ENCODE measurements at regions not wholly inside any gene's neighbourhood (a gene's known extent, or its start where the extent isn't known, plus 50 kb on each side); places are given as distances from the start of the nearest gene placed in this dataset.
A peak's percentile ranks its signal among the peaks of the same experiment; 100 is the strongest.

- TF ChIP-seq POLR2AphosphoS5 (IDR thresholded peaks at IDR 0.05; ENCODE audit: low read depth, low read length) (no peak), TAF1 (IDR thresholded peaks at IDR 0.05; ENCODE audit: borderline replicate concordance, low read depth, low read length) (no peak), POLR2A (IDR thresholded peaks at IDR 0.05; ENCODE audit: low read depth, low read length) (no peak)
- DNase-seq (ENCODE audit: insufficient read length), result no peak
- no peak for FAIRE-seq
Measured at GRCh38 chr10:110392121-110392520, 87.4 kb upstream of the SMNDC1 start.

DNA sequence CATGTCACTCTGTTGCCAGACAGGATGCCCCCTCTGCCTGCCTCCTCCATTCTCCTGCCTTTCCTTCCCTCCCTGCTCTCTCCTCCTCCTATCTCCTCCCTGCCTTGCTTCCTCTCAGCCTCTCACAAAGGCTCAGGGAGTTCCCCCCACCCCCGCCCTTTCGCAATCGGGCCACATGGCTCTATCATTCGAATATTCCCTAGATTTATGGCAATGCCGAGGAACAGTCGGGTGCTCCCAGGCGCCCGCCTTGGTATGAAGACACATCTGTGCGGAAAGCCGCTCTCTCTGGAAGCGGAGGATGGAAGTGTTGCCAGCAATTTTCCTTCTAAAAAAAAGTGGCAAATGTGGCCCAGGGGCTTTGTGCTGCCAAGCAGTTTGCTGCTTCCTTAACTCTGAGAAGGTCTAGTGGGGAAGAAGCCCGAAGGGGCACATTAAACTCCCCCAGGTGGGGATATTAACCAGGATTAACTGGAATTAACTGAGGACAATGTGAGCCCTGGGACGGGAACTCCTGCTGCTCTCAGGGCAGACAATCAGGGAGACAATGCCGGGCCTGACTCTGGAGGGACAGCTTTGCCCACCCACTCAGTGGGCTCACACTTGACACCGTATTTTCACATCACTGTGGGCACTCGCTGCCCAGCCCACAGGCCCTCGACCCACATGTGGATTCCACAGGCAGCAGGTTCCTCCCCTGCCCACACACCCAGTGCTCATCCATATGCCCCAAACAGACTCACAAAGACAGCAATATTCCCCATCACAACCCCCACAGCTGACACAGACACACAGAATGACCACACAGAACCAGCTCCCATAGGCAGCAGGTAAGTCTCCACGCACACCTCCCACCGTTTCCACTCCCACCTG lies 88.4 kb upstream of the SMNDC1 start:
- DNase-seq (ENCODE audit: insufficient read length) (no peak), FAIRE-seq (no peak)
- TF ChIP-seq POLR2A (IDR thresholded peaks at IDR 0.05; ENCODE audit: low read depth, low read length), result no peak
- no peak for TF ChIP-seq TAF1 (IDR thresholded peaks at IDR 0.05; ENCODE audit: borderline replicate concordance, low read depth, low read length)
- TF ChIP-seq POLR2AphosphoS5 (IDR thresholded peaks at IDR 0.05; ENCODE audit: low read depth, low read length), result no peak

- no peak for FAIRE-seq
- TF ChIP-seq TAF1 (IDR thresholded peaks at IDR 0.05; ENCODE audit: borderline replicate concordance, low read depth, low read length), result no peak
- no peak for TF ChIP-seq POLR2AphosphoS5 (IDR thresholded peaks at IDR 0.05; ENCODE audit: low read depth, low read length)
- DNase-seq (ENCODE audit: insufficient read length), result no peak
Measured at GRCh38 chr10:110393866-110394265, 89.1 kb upstream of the SMNDC1 start.

DNA sequence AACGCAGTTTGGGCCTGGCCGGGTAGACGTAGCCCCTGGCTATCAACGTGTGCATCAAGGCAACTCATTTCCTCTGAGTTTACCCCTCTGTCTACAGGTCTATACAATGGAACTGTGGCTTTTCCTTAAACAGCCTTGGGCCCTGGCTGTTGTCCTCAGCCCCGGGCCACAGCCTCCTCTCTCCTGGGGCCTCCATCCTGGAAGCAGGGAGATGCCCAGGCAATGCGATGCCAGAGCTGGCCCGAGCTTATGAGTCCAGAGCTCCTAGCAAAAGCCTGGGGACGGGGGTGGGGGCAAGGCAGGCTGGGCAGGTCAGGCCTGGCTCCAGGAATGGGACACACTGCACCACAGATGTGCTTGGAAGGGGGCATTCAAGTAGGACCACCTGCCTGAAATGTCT lies 89.6 kb upstream of the SMNDC1 start:
- no peak for FAIRE-seq
- DNase-seq (ENCODE audit: insufficient read length), result no peak
- TF ChIP-seq POLR2AphosphoS5 (IDR thresholded peaks at IDR 0.05; ENCODE audit: low read depth, low read length), result no peak
- no peak for TF ChIP-seq POLR2A (IDR thresholded peaks at IDR 0.05; ENCODE audit: low read depth, low read length)
- TF ChIP-seq TAF1 (IDR thresholded peaks at IDR 0.05; ENCODE audit: borderline replicate concordance, low read depth, low read length), result no peak

- DNase-seq (ENCODE audit: insufficient read length), result no peak
- FAIRE-seq, result no peak
- TF ChIP-seq POLR2AphosphoS5 (IDR thresholded peaks at IDR 0.05; ENCODE audit: low read depth, low read length), result no peak
- no peak for TF ChIP-seq TAF1 (IDR thresholded peaks at IDR 0.05; ENCODE audit: borderline replicate concordance, low read depth, low read length)
- TF ChIP-seq POLR2A (IDR thresholded peaks at IDR 0.05; ENCODE audit: low read depth, low read length), result no peak
Measured at GRCh38 chr10:110394898-110395297, 90.2 kb upstream of the SMNDC1 start.

DNA sequence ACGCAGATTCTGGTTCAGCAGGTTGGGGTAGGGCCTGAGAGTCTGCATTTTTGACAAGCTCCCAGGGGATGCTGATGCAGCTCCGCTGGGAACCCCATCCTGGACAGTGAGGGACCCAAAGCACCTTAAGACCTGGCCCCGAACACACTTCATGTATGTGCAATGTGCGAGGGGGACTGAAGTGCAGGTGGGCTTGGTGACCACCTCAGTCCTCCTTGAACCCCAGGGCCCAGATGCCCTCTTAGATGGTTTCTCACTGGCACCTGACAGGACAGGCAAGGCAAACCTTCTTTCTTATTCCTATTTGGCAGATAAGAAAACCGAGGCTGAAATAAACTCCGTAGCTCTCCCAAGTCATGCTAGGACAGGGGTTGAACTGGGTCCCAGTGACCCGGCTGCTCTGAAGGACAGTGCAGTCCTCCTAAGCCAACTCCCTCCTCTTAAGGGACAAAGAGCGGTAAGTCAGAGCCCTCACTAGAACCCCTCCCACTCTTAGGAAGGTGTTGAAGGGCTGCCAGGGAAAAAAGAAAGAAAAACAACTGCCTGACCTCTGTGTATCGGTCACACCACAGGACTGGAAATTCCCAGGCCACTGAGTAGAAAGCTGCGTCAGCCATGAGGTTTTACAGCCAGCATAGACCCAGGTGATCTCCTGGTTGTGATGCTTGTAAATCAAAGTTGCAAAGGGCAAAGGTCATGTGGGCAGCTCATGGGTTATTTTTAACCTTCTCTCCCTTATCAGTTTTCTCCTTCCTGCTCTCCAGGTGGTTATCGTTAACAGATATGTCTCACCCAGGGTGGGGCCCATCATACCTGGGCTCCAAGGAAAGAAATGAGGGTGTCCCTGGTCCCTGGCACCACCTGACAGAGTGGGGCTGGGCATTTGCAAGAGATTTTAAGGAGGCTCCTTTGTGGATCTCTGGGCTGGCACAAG lies 90.9 kb upstream of the SMNDC1 start:
- peak; percentile 94 for FAIRE-seq
- TF ChIP-seq POLR2AphosphoS5 (IDR thresholded peaks at IDR 0.05; ENCODE audit: low read depth, low read length), result no peak
- TF ChIP-seq POLR2A (IDR thresholded peaks at IDR 0.05; ENCODE audit: low read depth, low read length), result no peak
- no peak for TF ChIP-seq TAF1 (IDR thresholded peaks at IDR 0.05; ENCODE audit: borderline replicate concordance, low read depth, low read length)
- peak; percentile 51 for DNase-seq (ENCODE audit: insufficient read length)

GRCh38 chr10:110396284-110396651 lies 91.5 kb upstream of the SMNDC1 start:
- no peak for FAIRE-seq
- TF ChIP-seq TAF1 (IDR thresholded peaks at IDR 0.05; ENCODE audit: borderline replicate concordance, low read depth, low read length) (no peak), POLR2A (IDR thresholded peaks at IDR 0.05; ENCODE audit: low read depth, low read length) (no peak), POLR2AphosphoS5 (IDR thresholded peaks at IDR 0.05; ENCODE audit: low read depth, low read length) (no peak)
- DNase-seq (ENCODE audit: insufficient read length), result no peak

- no peak for TF ChIP-seq TAF1 (IDR thresholded peaks at IDR 0.05; ENCODE audit: borderline replicate concordance, low read depth, low read length)
- no peak for TF ChIP-seq POLR2AphosphoS5 (IDR thresholded peaks at IDR 0.05; ENCODE audit: low read depth, low read length)
- no peak for TF ChIP-seq POLR2A (IDR thresholded peaks at IDR 0.05; ENCODE audit: low read depth, low read length)
- FAIRE-seq, result no peak
Measured at GRCh38 chr10:110397856-110398255, 93.1 kb upstream of the SMNDC1 start.

GRCh38 chr10:110398419-110399105 lies 93.8 kb upstream of the SMNDC1 start:
- FAIRE-seq (no peak), DNase-seq (ENCODE audit: insufficient read length) (no peak)
- no peak for TF ChIP-seq POLR2A (IDR thresholded peaks at IDR 0.05; ENCODE audit: low read depth, low read length)

More at GRCh38 chr10:110397856-110398255, 93.1 kb upstream of the SMNDC1 start:
- DNase-seq (ENCODE audit: insufficient read length), result no peak

DNA sequence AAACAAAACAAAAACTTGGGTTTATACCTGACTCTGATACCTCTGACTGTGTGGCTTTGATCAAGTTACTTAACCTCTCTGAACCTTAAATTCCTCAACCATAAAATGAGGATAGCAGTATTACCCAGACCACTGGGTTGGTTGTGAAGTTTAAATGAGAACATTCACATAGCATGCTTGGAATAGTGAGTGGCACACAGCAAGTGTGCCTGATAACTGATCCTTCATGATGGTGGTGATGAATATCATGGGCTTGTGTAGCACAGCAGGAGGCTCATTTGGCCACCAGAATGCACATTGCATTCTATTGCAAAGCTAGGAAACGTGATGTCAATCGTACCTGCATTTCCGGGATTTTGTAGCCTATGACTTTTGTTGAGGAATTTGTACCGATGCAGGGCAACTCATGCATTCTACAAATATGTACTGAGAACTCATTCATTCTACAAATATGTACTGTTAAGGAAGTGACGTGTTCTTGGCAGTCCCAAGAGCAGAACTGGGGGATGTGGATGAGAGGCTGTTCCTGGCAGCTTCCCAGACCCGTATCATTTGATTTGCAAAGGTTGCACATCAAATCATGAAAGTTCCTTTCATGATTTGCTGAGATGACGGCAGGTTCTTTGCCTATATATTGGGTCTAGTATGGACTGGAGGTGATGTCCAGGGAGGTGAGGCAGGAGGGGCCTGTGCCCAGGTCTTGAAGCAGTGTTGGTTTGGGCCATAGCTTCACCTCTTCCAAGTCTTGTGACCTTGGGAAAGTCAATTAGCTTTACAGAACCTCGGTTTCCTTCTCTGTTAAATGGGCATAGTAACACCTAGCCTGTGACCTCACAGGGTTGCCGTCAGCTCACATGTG lies 94.6 kb upstream of the SMNDC1 start:
- TF ChIP-seq TAF1 (IDR thresholded peaks at IDR 0.05; ENCODE audit: borderline replicate concordance, low read depth, low read length), result no peak
- no peak for TF ChIP-seq POLR2AphosphoS5 (IDR thresholded peaks at IDR 0.05; ENCODE audit: low read depth, low read length)
- no peak for TF ChIP-seq POLR2A (IDR thresholded peaks at IDR 0.05; ENCODE audit: low read depth, low read length)
- DNase-seq (ENCODE audit: insufficient read length), result no peak
- FAIRE-seq, result no peak

Data from GM12892 (cell line).